Ammon's horn (tissue), 1 donor: ENCODE measurements at regions not wholly inside any gene's neighbourhood (a gene's known extent, or its start where the extent isn't known, plus 50 kb on each side); places are given as distances from the start of the nearest gene placed in this dataset.

Experiments
- DNase-seq: peaks from one replicate; pipeline ENCODE4 v3.0.0-alpha.2; 2016; ENCODE audit warnings: low spot score

GRCh38 chr3:152516216-152516615, 247.5 kb downstream of the MBNL1 start:
- DNase-seq: no peak

GRCh38 chr3:152517502-152517901, 248.8 kb downstream of the MBNL1 start:
- DNase-seq: no peak

- no peak for DNase-seq
Measured at GRCh38 chr3:152518346-152518745, 249.6 kb downstream of the MBNL1 start.

- no peak for DNase-seq
Measured at GRCh38 chr3:152519376-152519775, 250.6 kb downstream of the MBNL1 start.

- DNase-seq: no peak
Measured at GRCh38 chr3:152522036-152522435, 253.3 kb downstream of the MBNL1 start.

- DNase-seq: peak; percentile 68
Measured at GRCh38 chr3:152524198-152525140, 255.7 kb downstream of the MBNL1 start.

- no peak for DNase-seq
Measured at GRCh38 chr3:152531717-152532116, 263.0 kb downstream of the MBNL1 start.

GRCh38 chr3:152538518-152538917, 269.8 kb downstream of the MBNL1 start:
- DNase-seq: no peak

GRCh38 chr3:152539191-152539764, 270.5 kb downstream of the MBNL1 start:
- no peak for DNase-seq

GRCh38 chr3:152540120-152540519, 271.4 kb downstream of the MBNL1 start:
- no peak for DNase-seq

- DNase-seq: no peak
Measured at GRCh38 chr3:152547153-152547552, 278.4 kb downstream of the MBNL1 start.

- no peak for DNase-seq
Measured at GRCh38 chr3:152549263-152549662, 280.5 kb downstream of the MBNL1 start.

- no peak for DNase-seq
Measured at GRCh38 chr3:152550284-152550683, 281.6 kb downstream of the MBNL1 start.

GRCh38 chr3:152554980-152555379, 280.0 kb upstream of the P2RY1 start:
- peak; percentile 23 for DNase-seq

- DNase-seq: no peak
Measured at GRCh38 chr3:152555666-152556291, 279.2 kb upstream of the P2RY1 start.

- no peak for DNase-seq
Measured at GRCh38 chr3:152556731-152557254, 278.1 kb upstream of the P2RY1 start.

- DNase-seq: no peak
Measured at GRCh38 chr3:152557302-152557999, 277.5 kb upstream of the P2RY1 start.

- DNase-seq: no peak
Measured at GRCh38 chr3:152558386-152558785, 276.5 kb upstream of the P2RY1 start.

GRCh38 chr3:152559246-152559645, 275.7 kb upstream of the P2RY1 start:
- DNase-seq: no peak

GRCh38 chr3:152564459-152564858, 270.5 kb upstream of the P2RY1 start:
- DNase-seq: no peak

GRCh38 chr3:152574461-152575079, 260.4 kb upstream of the P2RY1 start:
- peak; percentile 87 for DNase-seq

GRCh38 chr3:152578769-152579168, 256.2 kb upstream of the P2RY1 start:
- DNase-seq: no peak
